ENCODE measurements at regions not wholly inside any gene's neighbourhood (a gene's known extent, or its start where the extent isn't known, plus 50 kb on each side); places are given as distances from the start of the nearest gene placed in this dataset.

DNA sequence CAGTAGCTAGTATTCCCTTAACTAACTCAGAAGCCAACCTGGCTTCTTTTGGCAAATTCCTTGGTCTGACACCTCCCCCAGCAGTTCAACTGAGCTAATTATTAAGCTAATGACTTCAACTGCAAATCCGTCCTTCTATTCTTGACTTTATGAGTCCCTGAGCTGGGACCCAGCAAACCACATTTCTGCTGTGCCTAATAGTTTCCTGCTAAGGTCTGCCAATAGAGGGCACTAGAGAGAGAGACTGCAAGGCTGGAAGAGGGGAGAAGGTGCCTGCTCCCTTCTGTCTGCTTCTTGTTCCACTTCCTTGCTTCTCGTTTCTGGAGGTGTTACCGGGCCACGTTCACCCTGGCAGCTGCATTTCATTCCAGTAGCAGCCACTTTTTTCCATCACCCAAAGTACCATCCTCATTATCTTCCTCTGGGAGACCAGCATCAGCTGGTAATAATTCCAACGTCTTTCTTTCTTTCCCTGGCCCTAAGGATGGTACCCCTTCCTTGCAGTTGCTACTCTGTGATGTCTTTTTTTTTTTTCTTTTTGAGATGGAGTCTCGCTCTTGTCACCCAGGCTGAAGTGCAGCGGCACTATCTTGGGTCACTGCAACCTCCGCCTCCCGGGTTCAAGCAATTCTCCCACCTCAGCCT, 352.0 kb downstream of the TNS1 start:
- DNase-seq, result peak; percentile 4

DNA sequence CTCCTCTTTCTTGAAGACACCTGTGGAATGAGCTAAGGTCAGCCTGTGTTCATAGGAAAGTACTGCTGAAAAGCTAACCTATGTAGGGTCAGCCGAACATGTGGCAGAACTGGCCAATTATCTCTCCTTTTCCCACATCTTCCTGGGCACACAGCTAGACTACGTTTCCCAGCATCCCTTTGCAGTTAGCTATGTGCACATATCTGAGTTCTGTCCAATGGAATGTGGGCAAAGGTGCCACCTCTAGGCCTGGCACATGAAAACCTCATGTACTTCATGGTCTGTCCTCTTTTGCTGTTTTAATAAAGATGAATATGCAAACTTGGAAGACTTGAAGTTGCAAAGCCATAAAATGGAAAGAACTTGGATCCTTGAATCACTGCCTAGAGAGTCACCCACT, 352.6 kb downstream of the TNS1 start:
- DNase-seq, result no peak

DNA sequence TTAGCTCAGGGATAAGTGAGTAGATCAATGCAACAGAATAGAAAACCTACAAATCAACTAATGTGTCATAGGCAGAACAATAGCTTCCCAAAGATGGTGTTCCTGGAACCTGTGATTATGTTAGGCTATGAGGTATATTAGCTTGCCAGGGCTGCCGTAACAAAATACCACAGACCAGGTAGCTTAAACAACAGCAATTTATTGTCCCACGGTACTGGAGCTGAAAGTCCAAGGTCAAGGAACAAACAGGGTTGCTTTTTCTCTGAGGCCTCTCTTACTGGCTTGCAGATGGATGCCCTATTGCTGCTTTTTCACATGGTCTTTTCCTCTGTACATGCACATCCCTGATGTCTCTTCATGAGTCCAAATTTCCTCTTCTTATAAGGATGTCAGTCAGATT, 354.9 kb downstream of the TNS1 start:
- no peak for DNase-seq

DNA sequence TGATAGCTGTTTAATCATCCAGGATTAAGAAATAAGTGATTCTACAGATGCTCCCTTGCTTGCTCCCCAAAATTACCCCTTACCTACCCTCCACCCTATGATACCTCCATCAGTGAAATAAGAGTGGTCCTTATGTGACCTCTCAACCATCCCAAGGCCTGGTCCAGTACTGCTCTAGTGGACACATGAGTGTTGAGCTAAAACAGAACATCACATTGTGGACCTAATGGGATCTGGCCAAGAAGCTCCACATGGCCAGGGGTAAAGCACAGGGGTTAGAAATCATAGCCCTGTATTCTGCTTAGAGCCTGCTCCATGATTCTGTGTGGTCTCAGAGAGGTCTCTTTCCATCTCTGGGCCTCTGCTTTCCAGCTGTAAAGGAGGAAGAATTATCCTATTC, 355.6 kb downstream of the TNS1 start:
- DNase-seq, result no peak

- no peak for DNase-seq
Observed at GRCh38 chr2:217645896-217646295, 356.9 kb downstream of the TNS1 start.

GRCh38 chr2:217643789-217644301, 358.9 kb downstream of the TNS1 start:
- no peak for DNase-seq

DNA sequence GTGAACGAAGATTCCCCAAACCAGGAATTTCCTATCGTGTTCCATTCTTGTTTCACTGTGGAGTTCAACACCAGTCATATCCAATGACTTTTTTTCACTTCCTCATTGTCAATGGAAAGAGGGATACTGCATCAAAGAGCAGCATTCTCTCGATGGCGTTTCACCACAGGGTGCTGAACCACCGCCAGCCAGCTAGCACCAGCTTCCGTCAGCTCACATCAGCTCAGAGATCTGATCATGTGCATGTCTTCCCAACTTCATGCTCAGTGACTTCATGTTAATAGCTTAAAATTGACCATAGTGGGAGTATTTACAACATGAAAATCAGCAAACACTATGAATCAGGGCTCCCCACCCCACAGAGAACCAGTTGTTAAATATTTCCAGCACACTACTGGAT, 359.9 kb downstream of the TNS1 start:
- DNase-seq, result no peak

DNA sequence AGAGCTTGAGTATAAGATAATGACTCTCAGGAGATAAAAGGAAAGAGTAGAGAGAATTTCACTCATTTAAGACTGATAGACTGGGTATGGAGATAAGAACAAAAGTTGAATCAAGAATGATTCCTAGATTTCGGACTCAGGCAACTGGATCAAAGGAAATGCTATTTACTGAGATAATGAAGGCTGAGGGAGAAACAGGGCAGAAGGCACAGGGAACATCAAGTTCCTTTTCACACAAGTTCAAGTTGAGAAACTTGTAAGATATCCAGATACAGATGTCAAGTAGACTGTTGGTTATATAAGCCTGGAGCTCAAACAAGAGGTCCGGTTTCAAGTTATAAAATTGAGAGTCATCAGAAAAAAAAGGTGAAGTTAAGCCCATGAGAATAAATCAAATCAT, 360.8 kb downstream of the TNS1 start:
- no peak for DNase-seq

GRCh38 chr2:217639481-217639880, 363.3 kb downstream of the TNS1 start:
- DNase-seq, result no peak

GRCh38 chr2:217638533-217638932, 364.3 kb downstream of the TNS1 start:
- no peak for DNase-seq

- DNase-seq, result no peak
Observed at GRCh38 chr2:217638031-217638430, 364.8 kb downstream of the TNS1 start.

GRCh38 chr2:217636991-217637561, 365.7 kb downstream of the TNS1 start:
- DNase-seq, result no peak

DNA sequence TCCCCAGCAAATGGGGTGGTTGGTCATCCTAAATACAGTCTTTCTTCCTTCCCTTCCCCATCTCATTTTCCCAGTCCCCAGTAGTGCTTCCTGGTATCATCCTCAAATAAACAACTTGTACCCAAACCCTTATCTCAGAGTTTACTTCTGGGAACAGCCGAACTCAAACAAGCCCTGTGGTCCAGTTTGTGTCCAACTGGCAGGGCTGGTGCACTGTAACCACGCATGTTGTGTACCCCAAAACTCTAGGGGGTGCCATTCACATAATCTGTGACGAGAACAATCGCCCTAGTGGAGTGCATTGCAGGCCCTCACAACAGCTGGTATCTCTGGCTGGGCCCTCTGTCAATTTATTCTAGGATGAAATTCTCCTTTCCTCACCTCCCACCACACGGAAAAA, 366.2 kb downstream of the TNS1 start:
- no peak for DNase-seq

GRCh38 chr2:217634871-217635270, 367.9 kb downstream of the TNS1 start:
- no peak for DNase-seq

GRCh38 chr2:217632043-217632442, 370.8 kb downstream of the TNS1 start:
- DNase-seq, result no peak

DNA sequence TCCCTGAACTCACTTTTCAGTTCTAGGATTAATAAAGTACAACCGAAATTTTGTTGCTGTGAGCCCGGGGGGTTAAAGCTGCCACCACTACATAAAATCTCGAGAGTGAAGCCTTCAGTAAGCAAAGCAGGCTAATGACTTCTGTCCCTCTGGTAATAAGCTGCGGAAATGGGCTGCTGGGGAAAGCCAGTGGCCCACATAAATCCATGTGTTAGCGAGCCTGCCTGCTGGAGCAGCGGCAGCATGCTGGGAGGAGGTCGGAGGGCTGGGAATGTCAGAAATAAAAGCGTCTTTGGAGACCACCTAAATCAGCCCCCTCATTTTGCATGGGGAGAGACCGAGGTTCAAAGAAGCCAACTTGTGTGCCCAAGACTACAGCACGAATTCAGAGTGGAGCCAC, 371.7 kb downstream of the TNS1 start:
- DNase-seq, result no peak

DNA sequence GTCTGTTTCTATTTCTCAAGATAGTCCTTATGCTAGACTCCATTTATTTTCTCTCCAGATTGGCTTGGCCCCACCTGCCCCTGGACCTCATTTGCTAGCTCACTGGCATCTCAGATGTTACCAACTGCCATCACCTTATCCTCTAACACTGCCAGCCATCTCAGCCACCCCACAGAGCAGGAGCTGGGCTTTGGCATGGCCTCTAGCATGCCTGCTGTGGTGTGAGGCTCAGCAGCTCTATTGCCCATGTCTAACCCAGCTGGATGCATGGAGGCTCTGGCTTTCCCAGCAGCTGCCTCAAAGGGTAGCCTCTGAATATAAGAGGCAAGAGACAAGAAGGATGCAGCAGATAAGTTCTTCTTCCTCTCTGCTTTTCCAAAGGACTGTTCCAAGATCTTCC, 373.4 kb downstream of the TNS1 start:
- DNase-seq, result no peak

- no peak for DNase-seq
Observed at GRCh38 chr2:217628061-217628460, 374.7 kb downstream of the TNS1 start.

GRCh38 chr2:217626926-217627325, 375.9 kb downstream of the TNS1 start:
- DNase-seq, result no peak

DNA sequence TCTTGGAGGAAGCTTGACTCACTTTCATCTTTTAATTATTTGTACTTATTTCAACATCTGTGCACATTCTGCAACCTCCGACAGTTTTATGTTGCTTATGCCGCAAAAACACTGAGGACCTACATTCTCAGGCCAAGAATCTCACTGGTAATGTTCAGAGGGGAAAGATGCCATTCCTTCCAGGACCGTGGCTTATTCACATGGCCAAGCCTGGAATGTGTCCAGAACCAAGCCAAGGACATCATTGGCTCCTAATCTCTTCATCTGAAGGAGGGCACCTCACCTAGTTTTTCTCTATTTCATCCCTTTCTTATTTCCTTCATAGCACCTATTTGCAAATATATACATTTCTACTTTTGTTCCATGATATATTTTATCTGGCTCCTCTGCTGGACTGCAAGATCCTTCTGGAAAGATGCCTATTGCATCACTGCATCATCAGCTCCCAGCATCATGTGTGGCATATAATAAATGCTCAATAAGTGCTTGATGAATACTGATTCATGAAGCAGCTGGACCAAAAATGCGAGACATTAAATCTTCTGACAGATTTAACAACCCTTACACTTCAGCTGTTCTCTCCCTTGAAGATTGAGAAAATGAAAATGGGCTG, 377.1 kb downstream of the TNS1 start:
- no peak for DNase-seq

GRCh38 chr2:217623281-217623912, 379.4 kb downstream of the TNS1 start:
- DNase-seq, result no peak

DNA sequence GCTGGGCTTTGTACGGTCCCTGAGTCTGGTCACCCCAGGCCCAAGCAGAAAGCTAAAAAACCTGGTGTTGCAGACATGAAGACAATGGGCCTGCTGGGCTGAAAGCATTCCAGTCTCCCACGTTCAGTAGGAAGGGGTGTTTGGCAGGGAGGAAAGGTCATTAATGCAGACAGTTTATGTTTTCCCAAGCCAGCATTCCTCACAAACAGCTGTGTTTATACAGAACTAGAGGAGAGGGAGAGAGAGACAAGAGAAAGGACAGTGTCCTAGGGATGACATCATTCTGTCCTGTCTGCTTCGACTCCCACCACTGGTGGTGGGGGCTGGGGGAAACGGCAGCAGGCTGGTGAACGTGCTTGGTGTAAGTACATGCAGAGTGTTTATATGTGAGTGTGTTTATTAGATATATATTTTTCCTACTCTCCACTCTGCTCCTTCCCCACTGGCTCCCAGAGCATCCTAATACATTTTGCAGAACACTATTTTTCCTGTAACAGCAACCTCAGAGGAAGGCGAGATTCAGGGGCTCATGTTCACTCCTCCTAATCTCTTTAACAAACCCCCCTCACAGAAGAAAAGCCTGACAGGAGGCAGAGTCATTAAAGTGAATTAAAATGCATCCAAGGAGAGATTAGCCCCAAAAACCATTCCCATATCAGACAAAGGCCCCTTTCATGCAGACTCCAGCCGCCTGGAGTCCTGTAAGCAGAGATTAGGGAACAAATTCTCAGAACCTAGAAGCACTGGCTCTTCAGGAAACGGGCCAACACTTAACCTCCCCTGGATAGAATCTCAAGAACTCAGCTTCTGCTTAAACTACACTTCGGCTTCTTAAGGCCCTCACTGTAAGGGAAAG, 380.4 kb downstream of the TNS1 start:
- no peak for DNase-seq

- DNase-seq, result no peak
Observed at GRCh38 chr2:217621391-217621801, 381.4 kb downstream of the TNS1 start.
